Heart left ventricle (tissue), 13 donors: ENCODE measurements at regions not wholly inside any gene's neighbourhood (a gene's known extent, or its start where the extent isn't known, plus 50 kb on each side); places are given as distances from the start of the nearest gene placed in this dataset.

Experiments used
- CTCF ChIP-seq, 12 donors: fragments of 200-600 bp; sonication (generic) in 4 of 12; IDR thresholded peaks; one replicate each; pipeline versions ENCODE4 v1.5.0 to v1.8.0; 2018 to 2022; ENCODE audit warnings: antibody characterized with exemption in 12 of 12, mild to moderate bottlenecking in 5 of 12
- POLR2A ChIP-seq, 2 donors: fragments of 450-650 bp; IDR thresholded peaks; one replicate each; pipeline ENCODE4 v1.6.1; 2017; ENCODE audit warnings: antibody characterized with exemption in 2 of 2, mild to moderate bottlenecking in 2 of 2, moderate library complexity in 2 of 2
- donor health status: ischemic (EF 13 %, LVEDD 7.1; RV severe dilation, severe dysfunction).
- donor health status: DM: no; HTN: yes; CAD: no.
- donor health status: DM: no; HTN: no; CAD: no.
- donor health status: ischemic (EF 25% LVEDD 6.9; RV normal size, moderate dysfunction).
- donor health status: ischemic (EF 25% LVEDD 5.7; RV mildly dilated, moderate dysfunction).
- donor health status: ischemic (EF 35%, LVEDD 5.7; RV mildly dilated, moderate dysfunction).
- donor health status: nonischemic (EF 11% LVEDD 7.7; RV severe dilation, severe dysfunction).
- donor health status: DM: yes; HTN: yes; CAD: no.
- donor health status: PGD.
- donor health status: ischemic (EF 29% LVEDD 5.4; RV normal size, mild dysfunction).
- donor health status: nonischemic (EF 23%, LVEDD 6.1; RV moderate dilation, normal function).

GRCh38 chr19:32291876-32292275 lies 53.5 kb upstream of the ZNF507 start:
- TF ChIP-seq CTCF (IDR thresholded peaks at IDR 0.05) (no peak), POLR2A (IDR thresholded peaks at IDR 0.05) (no peak)
